SH-SY5Y (cell line): ENCODE measurements at regions not wholly inside any gene's neighbourhood (a gene's known extent, or its start where the extent isn't known, plus 50 kb on each side); places are given as distances from the start of the nearest gene placed in this dataset.

Source experiments
- GATA2 ChIP-seq: IDR thresholded peaks from 2 replicates; pipeline ENCODE4 v1.6.1; 2011; ENCODE audit warnings: mild to moderate bottlenecking, low read depth, low read length
- GATA3 ChIP-seq: IDR thresholded peaks from 2 replicates; pipeline ENCODE4 v1.6.1; 2011; ENCODE audit warnings: low read depth, mild to moderate bottlenecking, low read length, moderate library complexity

DNA sequence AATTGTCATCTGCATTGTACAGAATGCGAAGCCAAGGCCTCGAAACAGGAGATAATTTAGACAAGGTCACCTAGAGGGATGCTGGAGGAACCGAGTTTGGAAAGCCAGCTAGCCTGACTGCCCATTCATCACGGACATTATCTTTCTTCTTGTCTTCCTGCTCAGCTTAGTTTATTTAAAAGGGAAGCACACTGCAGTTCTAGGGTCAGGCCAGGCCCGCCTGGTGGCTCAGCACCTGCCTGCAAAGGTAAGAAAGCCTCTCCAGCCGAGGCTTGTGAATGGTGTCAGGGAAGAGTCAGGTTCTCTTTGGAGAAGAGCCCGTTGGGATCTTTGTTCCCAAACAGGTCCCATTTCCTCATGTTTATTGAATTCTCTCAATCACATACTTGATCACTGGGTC, 246.5 kb downstream of the BLID start:
- TF ChIP-seq GATA2 (no peak), GATA3 (no peak)
